Stimulated activated CD8-positive, alpha-beta memory T cell treated with anti-CD3 and anti-CD28 coated beads, Interleukin-7, amount 100 ng/mL, for 24 hours (primary cell): ENCODE measurements at regions not wholly inside any gene's neighbourhood (a gene's known extent, or its start where the extent isn't known, plus 50 kb on each side); places are given as distances from the start of the nearest gene placed in this dataset.

Source experiments
- DNase-seq: peaks from one replicate; pipeline ENCODE4 v3.0.0-alpha.2; 2020; ENCODE audit warnings: low read depth

- DNase-seq = no peak
Observed at GRCh38 chr20:63128367-63128766, 87.6 kb downstream of the YTHDF1 start.

- no peak for DNase-seq
Observed at GRCh38 chr20:63127700-63128364, 88.1 kb downstream of the YTHDF1 start.

GRCh38 chr20:63126876-63127699 is 88.8 kb downstream of the YTHDF1 start:
- no peak for DNase-seq

GRCh38 chr20:63125838-63126601 is 89.9 kb downstream of the YTHDF1 start:
- no peak for DNase-seq

GRCh38 chr20:63125581-63125837 is 90.4 kb downstream of the YTHDF1 start:
- no peak for DNase-seq

GRCh38 chr20:63124782-63125580 is 91.0 kb downstream of the YTHDF1 start:
- no peak for DNase-seq

- DNase-seq = no peak
Observed at GRCh38 chr20:63124092-63124781, 91.7 kb downstream of the YTHDF1 start.

GRCh38 chr20:63123331-63123741 is 92.6 kb downstream of the YTHDF1 start:
- no peak for DNase-seq

- DNase-seq = no peak
Observed at GRCh38 chr20:63122626-63123025, 93.3 kb downstream of the YTHDF1 start.

- no peak for DNase-seq
Observed at GRCh38 chr20:63121749-63122405, 94.1 kb downstream of the YTHDF1 start.

- no peak for DNase-seq
Observed at GRCh38 chr20:63121246-63121645, 94.7 kb downstream of the YTHDF1 start.

- no peak for DNase-seq
Observed at GRCh38 chr20:63120808-63121090, 95.2 kb downstream of the YTHDF1 start.

GRCh38 chr20:63119963-63120807 is 95.7 kb downstream of the YTHDF1 start:
- no peak for DNase-seq

- no peak for DNase-seq
Observed at GRCh38 chr20:63119121-63119962, 96.6 kb downstream of the YTHDF1 start.

- no peak for DNase-seq
Observed at GRCh38 chr20:63118303-63119120, 97.4 kb downstream of the YTHDF1 start.

GRCh38 chr20:63117661-63118302 is 98.1 kb downstream of the YTHDF1 start:
- DNase-seq = no peak

GRCh38 chr20:63117151-63117550 is 98.8 kb downstream of the YTHDF1 start:
- DNase-seq = no peak
